H7 (cell line): ENCODE measurements at regions not wholly inside any gene's neighbourhood (a gene's known extent, or its start where the extent isn't known, plus 50 kb on each side); places are given as distances from the start of the nearest gene placed in this dataset.

Experiments
- DNase-seq: peaks from one replicate; pipeline ENCODE4 v3.0.0; 2012
- H3K27me3 ChIP-seq: 2 replicates; pipeline ENCODE4 v1.6.0; 2011; ENCODE audit warnings: mild to moderate bottlenecking, low read length; ENCODE audit not compliant: control insufficient read depth, insufficient read depth
- H3K36me3 ChIP-seq: replicated peaks from 2 replicates; pipeline ENCODE4 v1.5.1; 2011; ENCODE audit warnings: low read length; ENCODE audit not compliant: control insufficient read depth, insufficient read depth
- H3K4me3 ChIP-seq: 2 replicates; pipeline ENCODE4 v1.5.1; 2011; ENCODE audit warnings: low read depth, mild to moderate bottlenecking, control low read depth, low read length, moderate library complexity; ENCODE audit not compliant: insufficient read depth

DNA sequence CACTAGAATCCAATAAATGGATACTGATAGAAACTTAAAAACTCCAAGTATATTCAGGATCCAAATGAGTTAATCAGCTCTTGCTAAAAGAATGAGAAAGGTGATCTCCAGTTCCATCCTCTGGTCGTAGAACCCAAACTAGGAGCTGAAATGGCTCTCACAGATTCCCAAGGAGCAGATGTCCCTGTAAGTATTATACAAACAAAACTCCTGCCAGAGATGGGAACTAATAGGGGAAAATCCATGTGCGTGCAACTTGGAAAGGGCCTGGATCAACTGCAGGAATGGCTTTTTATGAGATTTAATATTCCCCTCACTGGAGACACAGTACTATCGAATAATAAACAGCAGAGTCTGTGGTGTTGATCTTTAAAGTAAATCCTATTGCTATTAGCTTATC lies 309.2 kb upstream of the TBX3 start:
- no peak for DNase-seq
- Histone ChIP-seq H3K36me3 (no peaks in the 10 kb centered on the region), H3K4me3 (no peak overlapping the region), H3K27me3 (no peaks in the 10 kb centered on the region)

DNA sequence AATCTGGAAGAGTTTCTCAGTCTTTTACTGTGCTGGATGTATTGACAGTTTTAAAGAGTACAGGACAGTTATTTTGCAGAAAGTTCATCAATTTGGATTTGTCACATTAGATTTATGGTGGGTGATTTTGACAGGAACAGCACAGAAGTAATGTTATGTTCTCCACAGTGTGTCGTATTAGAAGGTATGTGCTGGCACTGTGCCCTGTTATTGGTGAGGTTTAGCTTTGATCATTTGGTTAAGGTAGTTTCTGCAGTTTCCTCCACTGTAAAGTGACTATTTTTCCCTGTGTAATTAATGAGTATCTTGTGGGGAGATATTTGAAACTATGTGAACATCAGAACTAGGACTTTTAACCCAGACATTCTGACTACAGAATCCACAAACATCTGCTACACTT lies 308.5 kb upstream of the TBX3 start:
- H3K4me3 ChIP-seq, result no peak overlapping the region

GRCh38 chr12:114990381-114990780 lies 306.4 kb upstream of the TBX3 start:
- H3K27me3 ChIP-seq, result no peaks in the 10 kb centered on the region
- no peak overlapping the region for H3K4me3 ChIP-seq
- H3K36me3 ChIP-seq, result no peaks in the 10 kb centered on the region
- no peak for DNase-seq

More for the DNA sequence above, 308.5 kb upstream of the TBX3 start:
- no peaks in the 10 kb centered on the region for H3K36me3 ChIP-seq
- DNase-seq, result no peak
- no peaks in the 10 kb centered on the region for H3K27me3 ChIP-seq

- no peak overlapping the region for H3K4me3 ChIP-seq
- no peak for DNase-seq
- H3K27me3 ChIP-seq, result no peaks in the 10 kb centered on the region
- H3K36me3 ChIP-seq, result no peaks in the 10 kb centered on the region
Observed at GRCh38 chr12:114986849-114987248, 302.9 kb upstream of the TBX3 start.

DNA sequence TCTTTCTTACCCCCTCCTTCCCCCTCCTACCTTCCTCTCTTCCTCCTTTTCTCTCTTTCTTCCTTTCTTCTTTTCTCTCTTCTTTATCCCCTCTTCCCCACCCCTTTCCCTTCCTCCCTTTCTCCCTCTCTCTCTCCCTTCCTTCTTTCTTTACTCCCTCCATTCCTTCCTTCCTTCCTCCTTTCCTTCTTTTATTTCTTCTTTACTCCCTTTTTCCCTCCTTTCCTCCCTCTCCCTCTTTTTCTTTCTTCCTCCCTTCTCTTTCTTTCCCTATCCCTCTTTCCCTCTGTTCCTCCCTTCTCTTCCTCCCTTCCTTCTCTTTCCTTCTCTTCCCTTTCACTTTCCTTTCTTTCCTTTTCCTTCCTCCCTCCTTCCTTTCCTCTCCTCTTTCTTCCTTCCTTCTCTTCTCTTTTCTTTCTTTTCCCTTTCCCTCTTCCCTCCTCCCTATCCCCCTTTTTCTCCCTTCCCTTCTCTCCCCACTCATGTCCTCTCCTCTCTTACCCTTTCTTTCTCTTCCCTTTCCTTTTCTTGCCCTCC lies 302.3 kb upstream of the TBX3 start:
- DNase-seq, result no peak
- H3K4me3 ChIP-seq, result no peak overlapping the region
- H3K27me3 ChIP-seq, result no peaks in the 10 kb centered on the region
- no peaks in the 10 kb centered on the region for H3K36me3 ChIP-seq

- Histone ChIP-seq H3K36me3 (no peaks in the 10 kb centered on the region), H3K27me3 (no peaks in the 10 kb centered on the region), H3K4me3 (no peak overlapping the region)
- DNase-seq, result no peak
Observed at GRCh38 chr12:114984634-114985061, 300.7 kb upstream of the TBX3 start.

DNA sequence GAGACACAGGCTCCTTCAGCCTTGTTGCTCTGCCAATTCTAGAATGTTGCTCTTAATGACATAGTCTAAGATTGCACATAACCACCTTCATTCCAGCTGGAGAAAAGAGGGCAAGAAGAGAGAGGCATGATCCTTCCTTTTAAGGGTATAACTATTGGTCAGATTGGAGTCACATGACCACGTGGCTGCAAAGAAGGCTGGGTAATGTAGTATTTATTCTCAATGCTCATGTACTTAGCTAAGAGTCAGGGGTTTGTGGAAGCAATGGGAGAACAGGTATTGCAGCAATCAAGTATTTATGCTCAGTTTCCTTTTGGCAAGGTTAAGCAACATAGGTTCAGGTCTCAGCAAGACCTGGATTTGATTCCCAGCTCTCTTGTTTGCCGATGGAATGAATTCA lies 298.8 kb upstream of the TBX3 start:
- Histone ChIP-seq H3K36me3 (no peaks in the 10 kb centered on the region), H3K27me3 (no peaks in the 10 kb centered on the region), H3K4me3 (no peak overlapping the region)
- peak; percentile 18 for DNase-seq

GRCh38 chr12:114981036-114981435 lies 297.1 kb upstream of the TBX3 start:
- Histone ChIP-seq H3K4me3 (no peak overlapping the region), H3K27me3 (no peaks in the 10 kb centered on the region), H3K36me3 (no peaks in the 10 kb centered on the region)
- DNase-seq, result no peak

GRCh38 chr12:114976959-114977358 lies 293.0 kb upstream of the TBX3 start:
- Histone ChIP-seq H3K27me3 (no peaks in the 10 kb centered on the region), H3K36me3 (no peaks in the 10 kb centered on the region), H3K4me3 (no peak overlapping the region)
- no peak for DNase-seq

DNA sequence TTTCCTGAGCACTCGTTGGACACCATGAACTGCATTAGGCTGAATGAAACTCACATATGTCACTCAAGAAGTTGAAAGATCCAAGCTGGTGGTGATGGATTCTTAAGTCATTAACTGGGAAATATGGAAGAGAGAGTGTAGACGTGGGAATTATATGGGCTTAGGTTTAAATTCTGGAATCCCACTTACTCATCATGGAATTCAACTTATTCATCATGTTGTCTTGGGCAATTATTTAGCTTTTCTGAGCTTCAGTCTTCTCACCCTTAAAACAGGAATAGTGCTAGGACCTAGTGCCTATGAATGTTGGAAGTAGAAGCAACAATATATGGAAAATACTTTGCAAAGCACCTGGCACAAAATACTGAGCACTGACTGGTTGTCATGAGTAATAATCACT lies 292.4 kb upstream of the TBX3 start:
- Histone ChIP-seq H3K4me3 (no peak overlapping the region), H3K27me3 (no peaks in the 10 kb centered on the region), H3K36me3 (no peaks in the 10 kb centered on the region)
- no peak for DNase-seq

DNA sequence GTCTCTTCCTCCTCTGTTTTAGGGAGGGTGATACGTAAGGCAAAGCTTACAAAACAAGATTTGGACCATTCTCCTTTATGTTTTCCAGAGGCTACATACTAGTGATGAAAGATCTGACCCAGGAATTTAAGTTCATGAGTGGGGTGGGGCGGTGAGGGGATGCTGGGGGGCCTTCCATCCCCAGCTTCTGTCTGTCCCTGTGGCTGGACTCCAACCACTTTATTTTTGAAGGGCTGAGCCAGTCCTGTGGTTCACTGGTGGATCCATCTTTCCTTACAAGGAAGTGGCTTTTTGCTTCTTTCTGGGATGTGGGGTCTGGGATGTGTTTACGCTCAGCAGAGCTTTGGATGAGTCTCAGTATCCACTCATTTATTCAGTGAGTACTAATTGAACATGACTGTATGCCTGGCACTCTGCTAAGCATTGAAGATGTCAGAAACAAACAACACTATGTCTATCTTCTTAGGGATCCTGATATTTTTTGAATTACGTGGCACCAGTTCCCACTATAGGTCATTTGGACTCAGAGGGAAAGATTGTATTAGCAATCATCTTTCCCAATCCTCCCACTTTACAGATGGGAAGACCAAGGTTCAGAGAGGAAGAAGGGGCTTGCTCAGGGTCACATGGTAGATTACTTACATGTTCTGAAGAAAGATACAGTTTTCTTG lies 291.8 kb upstream of the TBX3 start:
- DNase-seq, result no peak
- H3K36me3 ChIP-seq, result no peaks in the 10 kb centered on the region
- H3K27me3 ChIP-seq, result no peaks in the 10 kb centered on the region
- H3K4me3 ChIP-seq, result no peak overlapping the region

DNA sequence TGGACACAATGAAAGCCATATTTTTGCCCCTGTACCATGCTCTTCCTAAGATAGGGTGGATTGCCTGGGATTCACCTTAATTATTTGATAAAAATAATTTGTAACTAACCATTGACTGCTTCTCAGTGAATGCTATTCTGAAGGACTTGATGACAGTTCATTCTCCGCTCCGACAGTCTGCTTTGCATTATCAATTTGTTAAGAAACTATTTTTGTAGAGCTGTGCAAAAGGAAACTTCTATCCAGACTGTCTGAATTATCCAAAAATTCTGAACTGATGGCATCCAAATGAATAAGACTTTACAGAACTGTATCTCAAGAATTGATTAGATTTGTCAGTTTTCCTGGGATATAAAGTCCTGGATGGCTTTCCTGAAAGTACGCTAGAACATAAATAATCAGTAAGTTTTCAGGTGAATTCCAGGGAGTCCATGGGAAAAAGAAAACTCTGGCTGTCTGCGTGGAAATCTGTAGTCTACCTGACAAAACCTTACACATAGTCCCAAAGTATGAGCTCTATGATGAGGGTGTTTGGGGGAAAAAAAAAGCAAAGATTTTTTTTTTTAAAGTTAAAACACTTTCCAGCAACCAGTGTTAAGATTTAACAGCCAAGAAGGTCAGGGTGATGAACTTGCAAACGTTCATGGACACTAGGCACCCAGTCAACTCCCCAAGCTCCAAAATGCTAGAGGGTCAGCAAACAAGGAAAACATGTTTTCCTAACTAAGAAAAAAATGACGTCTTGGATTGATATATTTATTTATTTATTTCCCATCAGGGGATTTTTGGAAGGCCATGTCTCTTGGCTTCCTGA lies 291.1 kb upstream of the TBX3 start:
- no peak for DNase-seq
- no peaks in the 10 kb centered on the region for H3K36me3 ChIP-seq
- no peak overlapping the region for H3K4me3 ChIP-seq
- H3K27me3 ChIP-seq, result no peaks in the 10 kb centered on the region

DNA sequence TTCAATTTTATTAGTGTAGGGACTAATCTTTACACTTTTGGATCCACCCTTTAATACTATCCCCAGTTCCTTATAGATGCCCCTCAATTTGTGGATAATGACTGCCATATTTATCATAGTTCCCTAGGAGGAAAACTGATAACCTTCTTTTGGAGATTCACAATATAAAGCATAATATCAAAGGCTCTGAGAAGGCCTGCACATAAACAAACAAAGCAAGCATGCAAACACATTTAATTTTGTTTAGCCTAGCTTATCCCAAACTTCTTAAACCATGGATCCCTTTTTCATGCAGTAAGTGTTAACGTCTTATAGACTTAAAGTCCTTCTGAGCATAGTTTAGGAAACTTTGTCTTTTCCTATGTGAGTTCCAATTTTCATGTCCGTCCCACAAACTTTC lies 290.4 kb upstream of the TBX3 start:
- Histone ChIP-seq H3K36me3 (no peaks in the 10 kb centered on the region), H3K27me3 (no peaks in the 10 kb centered on the region), H3K4me3 (no peak overlapping the region)
- DNase-seq, result no peak

- H3K27me3 ChIP-seq, result no peaks in the 10 kb centered on the region
- H3K36me3 ChIP-seq, result no peaks in the 10 kb centered on the region
- no peak for DNase-seq
- H3K4me3 ChIP-seq, result no peak overlapping the region
Observed at GRCh38 chr12:114968727-114969126, 284.8 kb upstream of the TBX3 start.

GRCh38 chr12:114967151-114967550 lies 283.2 kb upstream of the TBX3 start:
- H3K4me3 ChIP-seq, result no peak overlapping the region
- no peaks in the 10 kb centered on the region for H3K27me3 ChIP-seq
- no peaks in the 10 kb centered on the region for H3K36me3 ChIP-seq
- no peak for DNase-seq
